Neuronal stem cell (in vitro differentiated cells): ENCODE measurements at regions not wholly inside any gene's neighbourhood (a gene's known extent, or its start where the extent isn't known, plus 50 kb on each side); places are given as distances from the start of the nearest gene placed in this dataset.

Source experiments
- DNase-seq: peaks from one replicate; pipeline ENCODE4 v3.0.0-alpha.2; 2013; ENCODE audit warnings: low spot score
- H2AFZ ChIP-seq: one replicate; pipeline ENCODE4 v1.6.1; 2013; ENCODE audit warnings: mild to moderate bottlenecking, low read length, inconsistent platforms
- H2AK5ac ChIP-seq: 2 replicates; pipeline ENCODE4 v1.6.1; 2013; ENCODE audit warnings: low read depth, mild to moderate bottlenecking, inconsistent platforms, low read length, moderate library complexity, mixed read lengths
- H2BK120ac ChIP-seq: 2 replicates; pipeline ENCODE4 v1.6.1; 2013; ENCODE audit warnings: low read depth, mild to moderate bottlenecking, inconsistent platforms, low read length, moderate library complexity, mixed read lengths
- H2BK12ac ChIP-seq: one replicate; pipeline ENCODE4 v1.6.1; 2013; ENCODE audit warnings: low read length, inconsistent platforms
- H2BK15ac ChIP-seq: 2 replicates; pipeline ENCODE4 v1.6.1; 2013; ENCODE audit warnings: mild to moderate bottlenecking, low read length, inconsistent platforms, mixed read lengths
- H2BK5ac ChIP-seq: one replicate; pipeline ENCODE4 v1.6.1; 2013; ENCODE audit warnings: inconsistent platforms, mild to moderate bottlenecking, low read length, moderate library complexity
- H3K14ac ChIP-seq: one replicate; pipeline ENCODE4 v1.6.1; 2013; ENCODE audit warnings: low read length, inconsistent platforms
- H3K18ac ChIP-seq: 2 replicates; pipeline ENCODE4 v1.6.1; 2013; ENCODE audit warnings: low read length, inconsistent platforms
- H3K23ac ChIP-seq: 2 replicates; pipeline ENCODE4 v1.6.1; 2013; ENCODE audit warnings: low read depth, mild to moderate bottlenecking, mixed read lengths, low read length, inconsistent platforms; ENCODE audit not compliant: poor library complexity
- H3K27ac ChIP-seq: replicated peaks from 3 replicates; pipeline ENCODE4 v1.5.1; 2013; ENCODE audit warnings: low read length, inconsistent platforms
- H3K27me3 ChIP-seq, 3 experiments: 2 replicates each; pipeline ENCODE4 v1.6.1; 2013; ENCODE audit warnings: low read length in 3 of 3, mild to moderate bottlenecking in 2 of 3, inconsistent platforms in 1 of 3, low read depth in 1 of 3, mixed read lengths in 1 of 3, moderate library complexity in 1 of 3; ENCODE audit not compliant: control insufficient read depth in 3 of 3, insufficient read depth in 3 of 3
- H3K36me3 ChIP-seq, 2 donors: replicated peaks in 1 of 2; 2 replicates each; pipeline ENCODE4 v1.6.1; 2013; ENCODE audit warnings: low read length in 2 of 2; ENCODE audit not compliant: control insufficient read depth in 2 of 2, insufficient read depth in 2 of 2
- H3K4ac ChIP-seq: 2 replicates; pipeline ENCODE4 v1.6.1; 2013; ENCODE audit warnings: inconsistent platforms, mild to moderate bottlenecking, low read length, moderate library complexity
- H3K4me1 ChIP-seq, 2 donors: 1 replicate in 1 of 2; 2 replicates in 1 of 2; pipeline ENCODE4 v1.6.1; 2013; ENCODE audit warnings: low read length in 2 of 2, low read depth in 1 of 2; ENCODE audit not compliant: control insufficient read depth in 2 of 2, insufficient read depth in 1 of 2
- H3K4me2 ChIP-seq: one replicate; pipeline ENCODE4 v1.6.1; 2013; ENCODE audit warnings: mild to moderate bottlenecking, low read length, inconsistent platforms; ENCODE audit not compliant: insufficient read depth, poor library complexity, severe bottlenecking
- H3K4me3 ChIP-seq, 2 donors: 2 replicates each; pipeline ENCODE4 v1.5.1; 2013; ENCODE audit warnings: low read length in 2 of 2, mild to moderate bottlenecking in 2 of 2, inconsistent platforms in 1 of 2, moderate library complexity in 1 of 2
- H3K79me1 ChIP-seq: one replicate; pipeline ENCODE4 v1.6.1; 2013; ENCODE audit warnings: low read depth, mild to moderate bottlenecking, inconsistent platforms, low read length, moderate library complexity
- H3K9ac ChIP-seq: one replicate; pipeline ENCODE4 v1.6.1; 2013; ENCODE audit warnings: mild to moderate bottlenecking, low read depth, low read length, inconsistent platforms; ENCODE audit not compliant: poor library complexity
- H3K9me3 ChIP-seq, 2 donors: replicated peaks in 1 of 2; 2 replicates each; pipeline versions ENCODE3 to v1.6.1; 2013; ENCODE audit warnings: low read length in 2 of 2, mild to moderate bottlenecking in 2 of 2, inconsistent platforms in 1 of 2, low read depth in 1 of 2, mixed read lengths in 1 of 2, moderate library complexity in 1 of 2; ENCODE audit not compliant: control insufficient read depth in 2 of 2, insufficient read depth in 1 of 2
- H4K8ac ChIP-seq: one replicate; pipeline ENCODE4 v1.6.1; 2013; ENCODE audit warnings: low read depth, mild to moderate bottlenecking, inconsistent platforms, low read length, moderate library complexity
- H4K91ac ChIP-seq: one replicate; pipeline ENCODE4 v1.6.1; 2013; ENCODE audit warnings: low read length, low read depth, mild to moderate bottlenecking, inconsistent platforms; ENCODE audit not compliant: poor library complexity
- WGBS, 2 donors: extraction: QIAGEN DNeasy Blood & Tissue Kit; methylation state at CpG; one replicate each; pipeline ENCODE4 v1.1.7; 2013; ENCODE audit warnings: missing lambda C conversion rate in 2 of 2, mixed read lengths in 1 of 2; ENCODE audit not compliant: insufficient read length in 2 of 2, insufficient replicate concordance in 1 of 2; ENCODE audit errors: extremely low coverage in 2 of 2; 5-methylcytosine and 5-hydroxymethylcytosine counted together

GRCh38 chr9:73845954-73846690, 651.0 kb upstream of the RORB start:
- H3K27me3 ChIP-seq, result no peaks in the 10 kb centered on the region
- H2BK5ac ChIP-seq, result no peak overlapping the region
- H3K18ac ChIP-seq, result no peak overlapping the region
- no peak overlapping the region for H3K4me3 ChIP-seq
- peaks cover 6 to 9% of the 10 kb centered on the region in 2 donors for H3K4me1 ChIP-seq
- no peak overlapping the region for H3K4me2 ChIP-seq
- H2AFZ ChIP-seq, result peak overlapping the region; percentile 68
- H2BK12ac ChIP-seq, result no peak overlapping the region
- no peak overlapping the region for H2AK5ac ChIP-seq
- H3K4ac ChIP-seq, result no peak overlapping the region
- H3K23ac ChIP-seq, result no peak overlapping the region
- DNase-seq, result peak; percentile 14
- H4K8ac ChIP-seq, result no peak overlapping the region
- no peak overlapping the region for H2BK120ac ChIP-seq
- WGBS, 2 donors, result no CpG with 5 or more reads among the region's 7 CpGs
- peak overlapping the region; percentile 65 for H3K27ac ChIP-seq
- no peaks in the 10 kb centered on the region for H3K79me1 ChIP-seq
- H3K9ac ChIP-seq, result no peak overlapping the region
- no peak overlapping the region for H2BK15ac ChIP-seq
- H3K9me3 ChIP-seq, result no peaks in the 10 kb centered on the region
- no peak overlapping the region for H3K14ac ChIP-seq
- no peaks in the 10 kb centered on the region for H3K36me3 ChIP-seq
- no peak overlapping the region for H4K91ac ChIP-seq

GRCh38 chr9:73847536-73847935, 649.6 kb upstream of the RORB start:
- Histone ChIP-seq H3K4me3 (no peak overlapping the region), H4K91ac (no peak overlapping the region), H3K36me3 (no peaks in the 10 kb centered on the region), H3K4ac (no peak overlapping the region), H3K4me1 (peaks cover 6 to 9% of the 10 kb centered on the region in 2 donors), H2AK5ac (no peak overlapping the region), H2BK5ac (no peak overlapping the region), H2BK120ac (no peak overlapping the region), H3K79me1 (no peaks in the 10 kb centered on the region), H3K14ac (no peak overlapping the region), H3K4me2 (no peak overlapping the region), H2AFZ (peak overlapping the region; percentile 50), H2BK12ac (no peak overlapping the region), H3K27me3 (no peaks in the 10 kb centered on the region), H4K8ac (no peak overlapping the region), H3K18ac (no peak overlapping the region), H3K9me3 (no peaks in the 10 kb centered on the region), H3K23ac (no peak overlapping the region), H3K27ac (no peak overlapping the region), H2BK15ac (no peak overlapping the region), H3K9ac (no peak overlapping the region)
- WGBS, 2 donors, result no CpG with 5 or more reads among the region's 3 CpGs
- no peak for DNase-seq

GRCh38 chr9:73853549-73853948, 643.6 kb upstream of the RORB start:
- Histone ChIP-seq H3K18ac (no peak overlapping the region), H2BK15ac (no peak overlapping the region), H2BK12ac (no peak overlapping the region), H3K4ac (no peak overlapping the region), H3K9ac (no peak overlapping the region), H3K4me2 (no peak overlapping the region), H3K79me1 (no peaks in the 10 kb centered on the region), H3K14ac (no peak overlapping the region), H3K9me3 (no peaks in the 10 kb centered on the region), H3K23ac (no peak overlapping the region), H2AFZ (no peak overlapping the region), H3K36me3 (no peaks in the 10 kb centered on the region), H2AK5ac (no peak overlapping the region), H3K4me1 (no peaks in the 10 kb centered on the region), H2BK120ac (no peak overlapping the region), H4K8ac (no peak overlapping the region), H3K27ac (no peak overlapping the region), H4K91ac (no peak overlapping the region), H3K4me3 (no peak overlapping the region), H3K27me3 (no peaks in the 10 kb centered on the region), H2BK5ac (no peak overlapping the region)
- WGBS, 2 donors, result no CpG with 5 or more reads among the region's 3 CpGs
- DNase-seq, result no peak

GRCh38 chr9:73855206-73855605, 641.9 kb upstream of the RORB start:
- no peak for DNase-seq
- Histone ChIP-seq H3K27me3 (no peaks in the 10 kb centered on the region), H2BK5ac (no peak overlapping the region), H3K18ac (no peak overlapping the region), H4K8ac (no peak overlapping the region), H2BK120ac (no peak overlapping the region), H3K79me1 (no peaks in the 10 kb centered on the region), H2AK5ac (no peak overlapping the region), H3K27ac (no peak overlapping the region), H3K4ac (no peak overlapping the region), H3K4me2 (no peak overlapping the region), H3K4me1 (no peaks in the 10 kb centered on the region), H3K9ac (no peak overlapping the region), H2BK15ac (no peak overlapping the region), H2BK12ac (no peak overlapping the region), H3K36me3 (no peaks in the 10 kb centered on the region), H3K14ac (no peak overlapping the region), H2AFZ (no peak overlapping the region), H3K4me3 (no peak overlapping the region), H3K9me3 (no peaks in the 10 kb centered on the region), H3K23ac (no peak overlapping the region), H4K91ac (no peak overlapping the region)
